IMR-90 (cell line): ENCODE measurements at regions not wholly inside any gene's neighbourhood (a gene's known extent, or its start where the extent isn't known, plus 50 kb on each side); places are given as distances from the start of the nearest gene placed in this dataset.

Experiments used
- ATAC-seq: fragments of 200-7000 bp; cut with Tn5 transposase; 2 replicates; pipeline ENCODE4 v1.9.1; 2020; ENCODE audit warnings: low read depth, mild to moderate bottlenecking, moderate library complexity
- BruUV-seq: library from RNA; stranded (reverse); fragments of 400-500 nt; replicated peaks from 2 replicates; lab custom pipeline; 2021; lab: Mats Ljungman, UMichigan
- CTCF ChIA-PET: fragments of 300-600 bp; formaldehyde crosslinking; extraction: SDS; loops from one replicate; lab custom pipeline; 2021; ENCODE audit warnings: antibody characterized with exemption; lab: Yijun Ruan, JAX
- POLR2A ChIA-PET: fragments of 300-600 bp; sonication (Branson Sonifier 250); formaldehyde crosslinking; loops from one replicate; lab custom pipeline; 2022; ENCODE audit warnings: antibody characterized with exemption; ENCODE audit not compliant: unreplicated experiment; lab: Charles Lee
- DNase-seq: peaks from one replicate; pipeline ENCODE4 v3.0.0; 2013
- H2AFZ ChIP-seq: replicated peaks from 2 replicates; pipeline ENCODE3; 2013; ENCODE audit warnings: low read length, mild to moderate bottlenecking; ENCODE audit not compliant: poor library complexity
- H2AK5ac ChIP-seq: 2 replicates; pipeline ENCODE4 v1.6.1; 2013; ENCODE audit warnings: low read depth, low read length, inconsistent platforms
- H2AK9ac ChIP-seq: replicated peaks from 2 replicates; pipeline ENCODE3; 2013; ENCODE audit warnings: mild to moderate bottlenecking, low read depth, low read length, moderate library complexity; ENCODE audit not compliant: poor library complexity
- H2BK120ac ChIP-seq: 2 replicates; pipeline ENCODE4 v1.6.1; 2013; ENCODE audit warnings: low read depth, low read length, inconsistent platforms
- H2BK15ac ChIP-seq: 3 replicates; pipeline ENCODE4 v1.6.1; 2013; ENCODE audit warnings: low read depth, low read length, inconsistent platforms
- H2BK20ac ChIP-seq: 2 replicates; pipeline ENCODE4 v1.6.1; 2013; ENCODE audit warnings: low read depth, mild to moderate bottlenecking, inconsistent platforms, low read length, moderate library complexity
- H2BK5ac ChIP-seq: 2 replicates; pipeline ENCODE4 v1.6.1; 2013; ENCODE audit warnings: mild to moderate bottlenecking, low read depth, low read length, inconsistent platforms; ENCODE audit not compliant: poor library complexity, severe bottlenecking
- H3K14ac ChIP-seq: replicated peaks from 2 replicates; pipeline ENCODE4 v1.6.1; 2013; ENCODE audit warnings: low read depth, low read length, inconsistent platforms
- H3K18ac ChIP-seq: 2 replicates; pipeline ENCODE4 v1.6.1; 2013; ENCODE audit warnings: low read depth, low read length, control low read depth
- H3K23ac ChIP-seq: 2 replicates; pipeline ENCODE4 v1.6.1; 2013; ENCODE audit warnings: low read depth, low read length, inconsistent platforms
- H3K27ac ChIP-seq: 2 replicates; pipeline ENCODE4 v1.5.1; 2013; ENCODE audit warnings: mild to moderate bottlenecking, control low read depth, low read length; ENCODE audit not compliant: insufficient read depth
- H3K27me3 ChIP-seq: 2 replicates; pipeline ENCODE4 v1.6.1; 2013; ENCODE audit warnings: low read length; ENCODE audit not compliant: control insufficient read depth, insufficient read depth
- H3K36me3 ChIP-seq: 2 replicates; pipeline ENCODE4 v1.6.1; 2013; ENCODE audit warnings: low read length, mixed read lengths; ENCODE audit not compliant: control insufficient read depth, insufficient read depth
- H3K4ac ChIP-seq: 2 replicates; pipeline ENCODE4 v1.6.1; 2013; ENCODE audit warnings: low read depth, low read length, inconsistent platforms
- H3K4me1 ChIP-seq: 2 replicates; pipeline ENCODE4 v1.6.1; 2013; ENCODE audit warnings: low read length, mixed read lengths; ENCODE audit not compliant: control insufficient read depth, insufficient read depth
- H3K4me2 ChIP-seq: 2 replicates; pipeline ENCODE4 v1.6.1; 2013; ENCODE audit warnings: low read depth, mild to moderate bottlenecking, control low read depth, low read length, moderate library complexity
- H3K4me3 ChIP-seq: 2 replicates; pipeline ENCODE4 v1.5.1; 2013; ENCODE audit warnings: low read depth, mild to moderate bottlenecking, control low read depth, low read length, moderate library complexity; ENCODE audit not compliant: insufficient read depth
- H3K56ac ChIP-seq: 2 replicates; pipeline ENCODE4 v1.6.1; 2013; ENCODE audit warnings: low read length, inconsistent platforms; ENCODE audit not compliant: insufficient read depth; ENCODE audit errors: extremely low read depth
- H3K79me1 ChIP-seq, 2 experiments: 2 replicates each; pipeline ENCODE4 v1.6.1; 2013; ENCODE audit warnings: low read length in 2 of 2, inconsistent platforms in 1 of 2, low read depth in 1 of 2
- H3K9ac ChIP-seq: 2 replicates; pipeline ENCODE4 v1.6.1; 2013; ENCODE audit warnings: low read depth, low read length, control low read depth
- H3K9me1 ChIP-seq: 2 replicates; pipeline ENCODE4 v1.6.1; 2013; ENCODE audit warnings: low read length, inconsistent platforms; ENCODE audit not compliant: insufficient read depth
- H3K9me3 ChIP-seq: 2 replicates; pipeline ENCODE4 v1.6.1; 2013; ENCODE audit warnings: low read length; ENCODE audit not compliant: control insufficient read depth, insufficient read depth
- H4K20me1 ChIP-seq: 2 replicates; pipeline ENCODE4 v1.6.1; 2013; ENCODE audit warnings: low read length, inconsistent platforms; ENCODE audit not compliant: insufficient read depth
- H4K5ac ChIP-seq: 2 replicates; pipeline ENCODE4 v1.6.1; 2013; ENCODE audit warnings: mild to moderate bottlenecking, low read depth, low read length, control low read depth
- H4K8ac ChIP-seq, 2 experiments: 2 replicates each; pipeline ENCODE4 v1.6.1; 2013; ENCODE audit warnings: low read depth in 2 of 2, low read length in 2 of 2, control low read depth in 1 of 2, inconsistent platforms in 1 of 2
- H4K91ac ChIP-seq: 2 replicates; pipeline ENCODE4 v1.6.1; 2013; ENCODE audit warnings: low read depth, low read length, inconsistent platforms; ENCODE audit not compliant: insufficient read depth
- BHLHE40 ChIP-seq: fragments of 150-350 bp; IDR thresholded peaks from 2 replicates; pipeline ENCODE4 v1.6.1; 2016; ENCODE audit warnings: mild to moderate bottlenecking, low read depth, low read length
- CEBPB ChIP-seq: IDR thresholded peaks from 2 replicates; pipeline ENCODE4 v1.6.1; 2012; ENCODE audit warnings: low read depth, low read length, improper control_type of control experiment
- CHD1 ChIP-seq: IDR thresholded peaks from 2 replicates; pipeline ENCODE4 v1.6.1; 2012; ENCODE audit warnings: low read depth, low read length, improper control_type of control experiment
- CTCF ChIP-seq: conservative IDR thresholded peaks from 2 replicates; pipeline ENCODE4 v1.5.1; 2012; ENCODE audit warnings: mild to moderate bottlenecking, low read depth, low read length, improper control_type of control experiment
- ELK1 ChIP-seq: fragments of 150-350 bp; IDR thresholded peaks from 2 replicates; pipeline ENCODE4 v1.6.1; 2016; ENCODE audit warnings: low read depth, mild to moderate bottlenecking, low read length, moderate library complexity, borderline replicate concordance
- FOS ChIP-seq: fragments of 150-350 bp; IDR thresholded peaks from 2 replicates; pipeline ENCODE4 v1.6.1; 2016; ENCODE audit warnings: low read depth, low read length
- MAFK ChIP-seq: IDR thresholded peaks from 2 replicates; pipeline ENCODE4 v1.6.1; 2012; ENCODE audit warnings: low read depth, low read length, improper control_type of control experiment
- MAZ ChIP-seq: IDR thresholded peaks from 2 replicates; pipeline ENCODE4 v1.6.1; 2012; ENCODE audit warnings: low read depth, mild to moderate bottlenecking, low read length, improper control_type of control experiment, moderate library complexity, borderline replicate concordance
- MXI1 ChIP-seq: IDR thresholded peaks from 2 replicates; pipeline ENCODE4 v1.6.1; 2012; ENCODE audit warnings: low read depth, mild to moderate bottlenecking, low read length, moderate library complexity, borderline replicate concordance
- NFE2L2 ChIP-seq: fragments of 150-350 bp; IDR thresholded peaks from 2 replicates; pipeline ENCODE4 v1.6.1; 2016; ENCODE audit warnings: low read depth, mild to moderate bottlenecking, low read length
- POLR2A ChIP-seq: IDR thresholded peaks from 2 replicates; pipeline ENCODE4 v1.6.1; 2012; ENCODE audit warnings: mild to moderate bottlenecking, low read depth, low read length
- RAD21 ChIP-seq: IDR thresholded peaks from 2 replicates; pipeline ENCODE4 v1.6.1; 2012; ENCODE audit warnings: low read length, improper control_type of control experiment
- RCOR1 ChIP-seq: IDR thresholded peaks from 2 replicates; pipeline ENCODE4 v1.6.1; 2012; ENCODE audit warnings: mild to moderate bottlenecking, low read length, improper control_type of control experiment; ENCODE audit not compliant: insufficient replicate concordance
- RFX5 ChIP-seq: IDR thresholded peaks from 2 replicates; pipeline ENCODE4 v1.8.0; 2012; ENCODE audit warnings: low read depth, mild to moderate bottlenecking, low read length, moderate library complexity
- SMC3 ChIP-seq: fragments of 150-350 bp; IDR thresholded peaks from 2 replicates; pipeline ENCODE4 v1.6.1; 2016; ENCODE audit warnings: low read depth, mild to moderate bottlenecking, antibody characterized with exemption, low read length, moderate library complexity
- USF2 ChIP-seq: fragments of 150-350 bp; IDR thresholded peaks from 2 replicates; pipeline ENCODE4 v1.6.1; 2017; ENCODE audit warnings: mild to moderate bottlenecking, antibody characterized with exemption, low read length, low read depth
- WGBS, 2 experiments: methylation state at CpG; one replicate each; pipeline versions ENCODE4 v1.1.5 to v1.1.7; 2013; ENCODE audit warnings: missing lambda C conversion rate in 2 of 2; ENCODE audit not compliant: insufficient read length in 1 of 2; ENCODE audit errors: extremely low coverage in 2 of 2; 5-methylcytosine and 5-hydroxymethylcytosine counted together
- dilution Hi-C: fragments of 300-500 bp; cut with HindIII; formaldehyde crosslinking; loops from one replicate; pipeline ENCODE4 v1.14.3; 2018; ENCODE audit warnings: low sequenced_read_pairs; ENCODE audit not compliant: unreplicated experiment
- in situ Hi-C: fragments of 300-500 bp; cut with MboI; formaldehyde crosslinking; loops from 3 replicates; pipeline ENCODE4 v1.14.3; 2019; ENCODE audit warnings: low sequenced_read_pairs, inconsistent platforms, mixed read lengths
- intact Hi-C: fragments of 100-400 bp; cut with micrococcal nuclease; formaldehyde crosslinking; loops from 2 replicates; pipeline ENCODE4 v1.10.0; 2022

- Histone ChIP-seq H2AK5ac (peak overlapping the region; percentile 39; the same call in 1 of the 2 replicates), H3K4me3 (no peak overlapping the region), H4K5ac (no peak overlapping the region), H3K4me1 (no peaks in the 10 kb centered on the region; the same call in 1 of the 2 replicates), H3K9ac (no peak overlapping the region), H3K27me3 (no peaks in the 10 kb centered on the region), H2AFZ (peak overlapping the region; percentile 53), H2AK9ac (no peak overlapping the region), H3K36me3 (no peaks in the 10 kb centered on the region), H3K4me2 (no peak overlapping the region), H2BK5ac (no peak overlapping the region), H3K79me1 (no peaks in the 10 kb centered on the region), H3K27ac (no peak overlapping the region), H4K8ac (no peak overlapping the region), H4K20me1 (no peaks in the 10 kb centered on the region), H2BK15ac (peak overlapping the region; percentile 13; the same call in 1 of the 3 replicates), H3K4ac (no peak overlapping the region), H2BK120ac (no peak overlapping the region), H3K14ac (no peak overlapping the region), H3K18ac (no peak overlapping the region), H3K9me3 (no peaks in the 10 kb centered on the region), H3K23ac (no peak overlapping the region; the same call in 1 of the 2 replicates), H2BK20ac (no peak overlapping the region), H3K56ac (no peak overlapping the region), H3K9me1 (peaks cover 5% of the 10 kb centered on the region; the same call in 1 of the 2 replicates), H4K91ac (no peak overlapping the region; the same call in 1 of the 2 replicates)
- ChIA-PET POLR2A (no interaction called here), CTCF (no interaction called here)
- intact Hi-C loops = no loop called here
- ATAC-seq (no peak), DNase-seq (no peak)
- WGBS, 2 experiments = no CpG with 5 or more reads among the region's 2 CpGs
- TF ChIP-seq RCOR1 (no peak), CEBPB (no peak), FOS (no peak), SMC3 (no peak), MAFK (no peak), BHLHE40 (no peak), USF2 (no peak), RFX5 (no peak), NFE2L2 (no peak), MAZ (no peak), CHD1 (no peak), ELK1 (no peak), POLR2A (no peak), RAD21 (no peak), MXI1 (no peak), CTCF (no peak)
- BruUV-seq = no TSS peak
- in situ Hi-C loops = no loop called here
- dilution Hi-C loops = no loop called here
Observed at GRCh38 chr6:82841309-82841708, 224.3 kb downstream of the UBE3D start.
